IMR-90 (cell line): ENCODE measurements at regions not wholly inside any gene's neighbourhood (a gene's known extent, or its start where the extent isn't known, plus 50 kb on each side); places are given as distances from the start of the nearest gene placed in this dataset.

ENCODE experiments used
- ATAC-seq: fragments of 200-7000 bp; cut with Tn5 transposase; 2 replicates; pipeline ENCODE4 v1.9.1; 2020; ENCODE audit warnings: low read depth, mild to moderate bottlenecking, moderate library complexity
- BruUV-seq: library from RNA; stranded (reverse); fragments of 400-500 nt; replicated peaks from 2 replicates; lab custom pipeline; 2021; lab: Mats Ljungman, UMichigan
- CTCF ChIA-PET: fragments of 300-600 bp; formaldehyde crosslinking; extraction: SDS; loops from one replicate; lab custom pipeline; 2021; ENCODE audit warnings: antibody characterized with exemption; lab: Yijun Ruan, JAX
- POLR2A ChIA-PET: fragments of 300-600 bp; sonication (Branson Sonifier 250); formaldehyde crosslinking; loops from one replicate; lab custom pipeline; 2022; ENCODE audit warnings: antibody characterized with exemption; ENCODE audit not compliant: unreplicated experiment; lab: Charles Lee
- DNase-seq: peaks from one replicate; pipeline ENCODE4 v3.0.0; 2013
- H2AFZ ChIP-seq: replicated peaks from 2 replicates; pipeline ENCODE3; 2013; ENCODE audit warnings: low read length, mild to moderate bottlenecking; ENCODE audit not compliant: poor library complexity
- H2AK5ac ChIP-seq: 2 replicates; pipeline ENCODE4 v1.6.1; 2013; ENCODE audit warnings: low read depth, low read length, inconsistent platforms
- H2AK9ac ChIP-seq: replicated peaks from 2 replicates; pipeline ENCODE3; 2013; ENCODE audit warnings: mild to moderate bottlenecking, low read depth, low read length, moderate library complexity; ENCODE audit not compliant: poor library complexity
- H2BK120ac ChIP-seq: 2 replicates; pipeline ENCODE4 v1.6.1; 2013; ENCODE audit warnings: low read depth, low read length, inconsistent platforms
- H2BK15ac ChIP-seq: 3 replicates; pipeline ENCODE4 v1.6.1; 2013; ENCODE audit warnings: low read depth, low read length, inconsistent platforms
- H2BK20ac ChIP-seq: 2 replicates; pipeline ENCODE4 v1.6.1; 2013; ENCODE audit warnings: low read depth, mild to moderate bottlenecking, inconsistent platforms, low read length, moderate library complexity
- H2BK5ac ChIP-seq: 2 replicates; pipeline ENCODE4 v1.6.1; 2013; ENCODE audit warnings: mild to moderate bottlenecking, low read depth, low read length, inconsistent platforms; ENCODE audit not compliant: poor library complexity, severe bottlenecking
- H3K14ac ChIP-seq: replicated peaks from 2 replicates; pipeline ENCODE4 v1.6.1; 2013; ENCODE audit warnings: low read depth, low read length, inconsistent platforms
- H3K18ac ChIP-seq: 2 replicates; pipeline ENCODE4 v1.6.1; 2013; ENCODE audit warnings: low read depth, low read length, control low read depth
- H3K23ac ChIP-seq: 2 replicates; pipeline ENCODE4 v1.6.1; 2013; ENCODE audit warnings: low read depth, low read length, inconsistent platforms
- H3K27ac ChIP-seq: 2 replicates; pipeline ENCODE4 v1.5.1; 2013; ENCODE audit warnings: mild to moderate bottlenecking, control low read depth, low read length; ENCODE audit not compliant: insufficient read depth
- H3K27me3 ChIP-seq: 2 replicates; pipeline ENCODE4 v1.6.1; 2013; ENCODE audit warnings: low read length; ENCODE audit not compliant: control insufficient read depth, insufficient read depth
- H3K36me3 ChIP-seq: 2 replicates; pipeline ENCODE4 v1.6.1; 2013; ENCODE audit warnings: low read length, mixed read lengths; ENCODE audit not compliant: control insufficient read depth, insufficient read depth
- H3K4ac ChIP-seq: 2 replicates; pipeline ENCODE4 v1.6.1; 2013; ENCODE audit warnings: low read depth, low read length, inconsistent platforms
- H3K4me1 ChIP-seq: 2 replicates; pipeline ENCODE4 v1.6.1; 2013; ENCODE audit warnings: low read length, mixed read lengths; ENCODE audit not compliant: control insufficient read depth, insufficient read depth
- H3K4me2 ChIP-seq: 2 replicates; pipeline ENCODE4 v1.6.1; 2013; ENCODE audit warnings: low read depth, mild to moderate bottlenecking, control low read depth, low read length, moderate library complexity
- H3K4me3 ChIP-seq: 2 replicates; pipeline ENCODE4 v1.5.1; 2013; ENCODE audit warnings: low read depth, mild to moderate bottlenecking, control low read depth, low read length, moderate library complexity; ENCODE audit not compliant: insufficient read depth
- H3K56ac ChIP-seq: 2 replicates; pipeline ENCODE4 v1.6.1; 2013; ENCODE audit warnings: low read length, inconsistent platforms; ENCODE audit not compliant: insufficient read depth; ENCODE audit errors: extremely low read depth
- H3K79me1 ChIP-seq, 2 experiments: 2 replicates each; pipeline ENCODE4 v1.6.1; 2013; ENCODE audit warnings: low read length in 2 of 2, inconsistent platforms in 1 of 2, low read depth in 1 of 2
- H3K9ac ChIP-seq: 2 replicates; pipeline ENCODE4 v1.6.1; 2013; ENCODE audit warnings: low read depth, low read length, control low read depth
- H3K9me1 ChIP-seq: 2 replicates; pipeline ENCODE4 v1.6.1; 2013; ENCODE audit warnings: low read length, inconsistent platforms; ENCODE audit not compliant: insufficient read depth
- H3K9me3 ChIP-seq: 2 replicates; pipeline ENCODE4 v1.6.1; 2013; ENCODE audit warnings: low read length; ENCODE audit not compliant: control insufficient read depth, insufficient read depth
- H4K20me1 ChIP-seq: 2 replicates; pipeline ENCODE4 v1.6.1; 2013; ENCODE audit warnings: low read length, inconsistent platforms; ENCODE audit not compliant: insufficient read depth
- H4K5ac ChIP-seq: 2 replicates; pipeline ENCODE4 v1.6.1; 2013; ENCODE audit warnings: mild to moderate bottlenecking, low read depth, low read length, control low read depth
- H4K8ac ChIP-seq, 2 experiments: 2 replicates each; pipeline ENCODE4 v1.6.1; 2013; ENCODE audit warnings: low read depth in 2 of 2, low read length in 2 of 2, control low read depth in 1 of 2, inconsistent platforms in 1 of 2
- H4K91ac ChIP-seq: 2 replicates; pipeline ENCODE4 v1.6.1; 2013; ENCODE audit warnings: low read depth, low read length, inconsistent platforms; ENCODE audit not compliant: insufficient read depth
- CHD1 ChIP-seq: IDR thresholded peaks from 2 replicates; pipeline ENCODE4 v1.6.1; 2012; ENCODE audit warnings: low read depth, low read length, improper control_type of control experiment
- RCOR1 ChIP-seq: IDR thresholded peaks from 2 replicates; pipeline ENCODE4 v1.6.1; 2012; ENCODE audit warnings: mild to moderate bottlenecking, low read length, improper control_type of control experiment; ENCODE audit not compliant: insufficient replicate concordance
- SMC3 ChIP-seq: fragments of 150-350 bp; IDR thresholded peaks from 2 replicates; pipeline ENCODE4 v1.6.1; 2016; ENCODE audit warnings: low read depth, mild to moderate bottlenecking, antibody characterized with exemption, low read length, moderate library complexity
- WGBS, 2 experiments: methylation state at CpG; one replicate each; pipeline versions ENCODE4 v1.1.5 to v1.1.7; 2013; ENCODE audit warnings: missing lambda C conversion rate in 2 of 2; ENCODE audit not compliant: insufficient read length in 1 of 2; ENCODE audit errors: extremely low coverage in 2 of 2; 5-methylcytosine and 5-hydroxymethylcytosine counted together
- dilution Hi-C: fragments of 300-500 bp; cut with HindIII; formaldehyde crosslinking; loops from one replicate; pipeline ENCODE4 v1.14.3; 2018; ENCODE audit warnings: low sequenced_read_pairs; ENCODE audit not compliant: unreplicated experiment
- in situ Hi-C: fragments of 300-500 bp; cut with MboI; formaldehyde crosslinking; loops from 3 replicates; pipeline ENCODE4 v1.14.3; 2019; ENCODE audit warnings: low sequenced_read_pairs, inconsistent platforms, mixed read lengths
- intact Hi-C: fragments of 100-400 bp; cut with micrococcal nuclease; formaldehyde crosslinking; loops from 2 replicates; pipeline ENCODE4 v1.10.0; 2022
- TF ChIP-seq, protein P1 (sequence below): fragments of 150-350 bp; IDR thresholded peaks from 2 replicates; pipeline ENCODE4 v1.6.1; 2017; ENCODE audit warnings: mild to moderate bottlenecking, antibody characterized with exemption, low read length, low read depth

- Histone ChIP-seq H4K91ac (no peak overlapping the region), H3K9ac (no peak overlapping the region), H3K27me3 (no peaks in the 10 kb centered on the region), H2BK15ac (no peak overlapping the region), H2AK5ac (no peak overlapping the region), H3K4ac (no peak overlapping the region), H3K27ac (no peak overlapping the region), H2AFZ (no peak overlapping the region), H2AK9ac (no peak overlapping the region), H3K36me3 (no peaks in the 10 kb centered on the region), H4K20me1 (no peaks in the 10 kb centered on the region), H4K5ac (no peak overlapping the region), H3K9me1 (no peaks in the 10 kb centered on the region), H2BK20ac (no peak overlapping the region), H3K14ac (no peak overlapping the region), H2BK5ac (no peak overlapping the region), H3K4me3 (no peak overlapping the region), H3K18ac (no peak overlapping the region), H3K56ac (no peak overlapping the region), H4K8ac (no peak overlapping the region), H3K4me1 (no peaks in the 10 kb centered on the region), H3K4me2 (no peak overlapping the region), H3K23ac (no peak overlapping the region), H2BK120ac (no peak overlapping the region), H3K9me3 (peaks cover 25% of the 10 kb centered on the region), H3K79me1 (no peaks in the 10 kb centered on the region)
- no TSS peak for BruUV-seq
- no peak for DNase-seq
- in situ Hi-C loops = no loop called here
- dilution Hi-C loops = no loop called here
- no peak for ATAC-seq
- POLR2A ChIA-PET = no interaction called here
- WGBS, 2 experiments = 33% methylated on average over 1 of the region's 12 CpGs; no CpG with 5 or more reads in 1 of the 2 experiments
- intact Hi-C loops = no loop called here
- CTCF ChIA-PET = no interaction called here
- TF ChIP-seq RCOR1 (no peak), SMC3 (no peak), CHD1 (no peak)
- TF ChIP-seq, protein P1, sequence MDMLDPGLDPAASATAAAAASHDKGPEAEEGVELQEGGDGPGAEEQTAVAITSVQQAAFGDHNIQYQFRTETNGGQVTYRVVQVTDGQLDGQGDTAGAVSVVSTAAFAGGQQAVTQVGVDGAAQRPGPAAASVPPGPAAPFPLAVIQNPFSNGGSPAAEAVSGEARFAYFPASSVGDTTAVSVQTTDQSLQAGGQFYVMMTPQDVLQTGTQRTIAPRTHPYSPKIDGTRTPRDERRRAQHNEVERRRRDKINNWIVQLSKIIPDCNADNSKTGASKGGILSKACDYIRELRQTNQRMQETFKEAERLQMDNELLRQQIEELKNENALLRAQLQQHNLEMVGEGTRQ = no peak
Observed at GRCh38 chr5:5589857-5590256, 167.4 kb downstream of the ICE1 start.
